ENCODE measurements at regions not wholly inside any gene's neighbourhood (a gene's known extent, or its start where the extent isn't known, plus 50 kb on each side); places are given as distances from the start of the nearest gene placed in this dataset.
"Not testable (repeated sequence)": the region's sequence is repeated elsewhere in the genome, so short reads cannot be mapped to it uniquely, and the experiment has no call there.

GRCh38 chr5:127192836-127193338 lies 97.7 kb upstream of the MEGF10 start:
- peak in 1 of 2 donors; percentile 73 for DNase-seq
- Histone ChIP-seq H3K27ac (no peak overlapping the region), H3K4me1 (peaks cover 0 to 8% (median 3%) of the 10 kb centered on the region in 4 donors), H3K27me3 (no peaks in the 10 kb centered on the region), H3K36me3 (no peaks in the 10 kb centered on the region), H3K4me3 (no peak overlapping the region), H3K9me3 (no peaks in the 10 kb centered on the region)
- intact Hi-C loops (cut with DNase I; ENCODE audit: low total_unique reads) = no loop called here
- TF ChIP-seq POLR2A (IDR thresholded peaks at IDR 0.05) (no peak), EP300 (IDR thresholded peaks at IDR 0.05) (no peak), CTCF (IDR thresholded peaks at IDR 0.05) (no peak), POLR2AphosphoS5 (IDR thresholded peaks at IDR 0.05) (no peak)
- 23 to 48% (median 32%) methylated on average over 3 of the region's 3 CpGs for WGBS, 5 donors

- DNase-seq = no peak
- no peak overlapping the region for H3K4me3 ChIP-seq
- H3K4me1 ChIP-seq = peaks cover 0 to 8% (median 3%) of the 10 kb centered on the region in 4 donors
- no peaks in the 10 kb centered on the region for H3K36me3 ChIP-seq
- intact Hi-C loops (cut with DNase I; ENCODE audit: low total_unique reads) = no loop called here
- no peaks in the 10 kb centered on the region for H3K9me3 ChIP-seq
- no peaks in the 10 kb centered on the region for H3K27me3 ChIP-seq
- 85 to 93% (median 88%) methylated on average over 1 of the region's 1 CpG for WGBS, 5 donors
- H3K27ac ChIP-seq = no peak overlapping the region
- TF ChIP-seq CTCF (IDR thresholded peaks at IDR 0.05) = no peak
- no peak for TF ChIP-seq EP300 (IDR thresholded peaks at IDR 0.05)
- TF ChIP-seq POLR2A (IDR thresholded peaks at IDR 0.05) = no peak
- TF ChIP-seq POLR2AphosphoS5 (IDR thresholded peaks at IDR 0.05) = no peak
Measured at GRCh38 chr5:127196042-127196441, 94.6 kb upstream of the MEGF10 start.

- H3K9me3 ChIP-seq; intact Hi-C loops (cut with DNase I; ENCODE audit: low total_unique reads); H3K4me3 ChIP-seq; H3K27ac ChIP-seq; H3K36me3 ChIP-seq; H3K4me1 ChIP-seq; H3K27me3 ChIP-seq: not testable (repeated sequence)
- WGBS, 5 donors = 37 to 52% (median 46%) methylated on average over 4 of the region's 4 CpGs
- peak in 1 of 2 donors; percentile 40 for DNase-seq
Measured at GRCh38 chr5:127197402-127198167, 93.0 kb upstream of the MEGF10 start.

GRCh38 chr5:127202738-127203137 lies 87.9 kb upstream of the MEGF10 start:
- WGBS, 5 donors = 88 to 96% (median 93%) methylated on average over 4 of the region's 4 CpGs
- H3K36me3 ChIP-seq; H3K27ac ChIP-seq; DNase-seq; H3K9me3 ChIP-seq; H3K4me1 ChIP-seq; intact Hi-C loops (cut with DNase I; ENCODE audit: low total_unique reads); H3K4me3 ChIP-seq; H3K27me3 ChIP-seq: not testable (repeated sequence)

GRCh38 chr5:127203818-127204217 lies 86.8 kb upstream of the MEGF10 start:
- H3K9me3 ChIP-seq = peaks cover 0 to 4% (median 2%) of the 10 kb centered on the region in 4 donors
- H3K4me1 ChIP-seq = no peaks in the 10 kb centered on the region
- no peak overlapping the region for H3K4me3 ChIP-seq
- H3K36me3 ChIP-seq = no peaks in the 10 kb centered on the region
- H3K27ac ChIP-seq = no peak overlapping the region
- H3K27me3 ChIP-seq = no peaks in the 10 kb centered on the region
- intact Hi-C loops (cut with DNase I; ENCODE audit: low total_unique reads) = no loop called here
- TF ChIP-seq EP300 (IDR thresholded peaks at IDR 0.05) (no peak), POLR2AphosphoS5 (IDR thresholded peaks at IDR 0.05) (no peak), CTCF (IDR thresholded peaks at IDR 0.05) (no peak), POLR2A (IDR thresholded peaks at IDR 0.05) (no peak)
- 71 to 89% (median 85%) methylated on average over 1 of the region's 1 CpG for WGBS, 5 donors
- DNase-seq = no peak

All from stomach (tissue), 8 donors.